ENCODE measurements at regions not wholly inside any gene's neighbourhood (a gene's known extent, or its start where the extent isn't known, plus 50 kb on each side); places are given as distances from the start of the nearest gene placed in this dataset.

DNA sequence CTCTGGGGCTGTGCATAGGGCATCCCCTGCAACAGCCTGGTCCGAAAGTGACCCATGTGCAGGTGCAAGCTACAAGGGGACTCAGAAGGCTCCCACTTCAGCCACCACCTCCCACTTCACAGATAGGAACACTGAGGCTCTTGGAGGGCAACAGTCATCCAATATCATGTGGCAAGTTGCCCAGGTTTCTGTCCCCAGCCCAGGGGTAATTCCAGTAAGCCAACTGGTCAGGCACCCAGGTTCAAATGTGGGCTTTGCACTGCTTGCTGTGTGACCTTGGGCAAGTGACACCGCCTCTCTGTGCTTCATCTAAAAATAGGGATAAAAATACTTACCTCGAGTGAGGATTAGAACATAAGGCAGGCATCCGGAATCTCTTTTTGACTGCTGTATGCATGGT, 62.0 kb upstream of the SIRPA start:
- TF ChIP-seq POLR2AphosphoS5 (IDR thresholded peaks at IDR 0.05; ENCODE audit: insufficient read depth, low read depth, low read length): no peak
- TF ChIP-seq CTCF (IDR thresholded peaks at IDR 0.05; ENCODE audit: extremely low read depth in 1 of 2, insufficient read depth in 1 of 2, low read depth in 1 of 2, low read length in 2 of 2): no peak
- TF ChIP-seq EZH2 (IDR thresholded peaks at IDR 0.05; ENCODE audit: borderline replicate concordance, low read depth, low read length, severe bottlenecking): no peak
- no peak for TF ChIP-seq POLR2A (IDR thresholded peaks at IDR 0.05; ENCODE audit: low read depth, low read length)
- TF ChIP-seq FOS (IDR thresholded peaks at IDR 0.05; ENCODE audit: borderline replicate concordance, insufficient read depth, low read length): no peak
- no peak for TF ChIP-seq GATA2 (IDR thresholded peaks at IDR 0.05; ENCODE audit: insufficient read depth, insufficient read length, low read depth, low read length)
- no peak for TF ChIP-seq MYC (IDR thresholded peaks at IDR 0.05; ENCODE audit: low read depth, low read length)
- TF ChIP-seq JUN (IDR thresholded peaks at IDR 0.05; ENCODE audit: borderline replicate concordance, insufficient read depth, insufficient read length, low read depth): no peak

Data from endothelial cell of umbilical vein (primary cell).